IMR-90 (cell line): ENCODE measurements at regions not wholly inside any gene's neighbourhood (a gene's known extent, or its start where the extent isn't known, plus 50 kb on each side); places are given as distances from the start of the nearest gene placed in this dataset.

ENCODE experiments used
- BHLHE40 ChIP-seq: fragments of 150-350 bp; IDR thresholded peaks from 2 replicates; pipeline ENCODE4 v1.6.1; 2016; ENCODE audit warnings: mild to moderate bottlenecking, low read depth, low read length
- CEBPB ChIP-seq: IDR thresholded peaks from 2 replicates; pipeline ENCODE4 v1.6.1; 2012; ENCODE audit warnings: low read depth, low read length, improper control_type of control experiment
- CHD1 ChIP-seq: IDR thresholded peaks from 2 replicates; pipeline ENCODE4 v1.6.1; 2012; ENCODE audit warnings: low read depth, low read length, improper control_type of control experiment
- CTCF ChIP-seq: conservative IDR thresholded peaks from 2 replicates; pipeline ENCODE4 v1.5.1; 2012; ENCODE audit warnings: mild to moderate bottlenecking, low read depth, low read length, improper control_type of control experiment
- MAFK ChIP-seq: IDR thresholded peaks from 2 replicates; pipeline ENCODE4 v1.6.1; 2012; ENCODE audit warnings: low read depth, low read length, improper control_type of control experiment
- MAZ ChIP-seq: IDR thresholded peaks from 2 replicates; pipeline ENCODE4 v1.6.1; 2012; ENCODE audit warnings: low read depth, mild to moderate bottlenecking, low read length, improper control_type of control experiment, moderate library complexity, borderline replicate concordance
- POLR2A ChIP-seq: IDR thresholded peaks from 2 replicates; pipeline ENCODE4 v1.6.1; 2012; ENCODE audit warnings: mild to moderate bottlenecking, low read depth, low read length
- RAD21 ChIP-seq: IDR thresholded peaks from 2 replicates; pipeline ENCODE4 v1.6.1; 2012; ENCODE audit warnings: low read length, improper control_type of control experiment
- RCOR1 ChIP-seq: IDR thresholded peaks from 2 replicates; pipeline ENCODE4 v1.6.1; 2012; ENCODE audit warnings: mild to moderate bottlenecking, low read length, improper control_type of control experiment; ENCODE audit not compliant: insufficient replicate concordance
- RFX5 ChIP-seq: IDR thresholded peaks from 2 replicates; pipeline ENCODE4 v1.8.0; 2012; ENCODE audit warnings: low read depth, mild to moderate bottlenecking, low read length, moderate library complexity
- SMC3 ChIP-seq: fragments of 150-350 bp; IDR thresholded peaks from 2 replicates; pipeline ENCODE4 v1.6.1; 2016; ENCODE audit warnings: low read depth, mild to moderate bottlenecking, antibody characterized with exemption, low read length, moderate library complexity
- TF ChIP-seq, protein P1 (sequence below): fragments of 150-350 bp; IDR thresholded peaks from 2 replicates; pipeline ENCODE4 v1.6.1; 2017; ENCODE audit warnings: mild to moderate bottlenecking, antibody characterized with exemption, low read length, low read depth
- TF ChIP-seq, protein P2 (sequence below): fragments of 150-350 bp; IDR thresholded peaks from 2 replicates; pipeline ENCODE4 v1.6.1; 2016; ENCODE audit warnings: low read depth, mild to moderate bottlenecking, low read length, moderate library complexity, borderline replicate concordance

- TF ChIP-seq POLR2A (no peak), CTCF (no peak), MAFK (no peak), SMC3 (no peak), CEBPB (no peak), MAZ (no peak), RFX5 (no peak), BHLHE40 (no peak), RCOR1 (no peak), CHD1 (no peak), RAD21 (no peak)
- TF ChIP-seq, protein P1, sequence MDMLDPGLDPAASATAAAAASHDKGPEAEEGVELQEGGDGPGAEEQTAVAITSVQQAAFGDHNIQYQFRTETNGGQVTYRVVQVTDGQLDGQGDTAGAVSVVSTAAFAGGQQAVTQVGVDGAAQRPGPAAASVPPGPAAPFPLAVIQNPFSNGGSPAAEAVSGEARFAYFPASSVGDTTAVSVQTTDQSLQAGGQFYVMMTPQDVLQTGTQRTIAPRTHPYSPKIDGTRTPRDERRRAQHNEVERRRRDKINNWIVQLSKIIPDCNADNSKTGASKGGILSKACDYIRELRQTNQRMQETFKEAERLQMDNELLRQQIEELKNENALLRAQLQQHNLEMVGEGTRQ: no peak
- TF ChIP-seq, protein P2, sequence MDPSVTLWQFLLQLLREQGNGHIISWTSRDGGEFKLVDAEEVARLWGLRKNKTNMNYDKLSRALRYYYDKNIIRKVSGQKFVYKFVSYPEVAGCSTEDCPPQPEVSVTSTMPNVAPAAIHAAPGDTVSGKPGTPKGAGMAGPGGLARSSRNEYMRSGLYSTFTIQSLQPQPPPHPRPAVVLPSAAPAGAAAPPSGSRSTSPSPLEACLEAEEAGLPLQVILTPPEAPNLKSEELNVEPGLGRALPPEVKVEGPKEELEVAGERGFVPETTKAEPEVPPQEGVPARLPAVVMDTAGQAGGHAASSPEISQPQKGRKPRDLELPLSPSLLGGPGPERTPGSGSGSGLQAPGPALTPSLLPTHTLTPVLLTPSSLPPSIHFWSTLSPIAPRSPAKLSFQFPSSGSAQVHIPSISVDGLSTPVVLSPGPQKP: no peak
Measured at GRCh38 chr14:25508845-25509244, 458.9 kb upstream of the STXBP6 start.
